GM12878 (cell line): ENCODE measurements at regions not wholly inside any gene's neighbourhood (a gene's known extent, or its start where the extent isn't known, plus 50 kb on each side); places are given as distances from the start of the nearest gene placed in this dataset.

Experiments used
- ATF2 ChIP-seq: IDR thresholded peaks from 2 replicates; pipeline ENCODE4 v1.6.1; 2012; ENCODE audit warnings: low read length, inconsistent platforms
- CEBPB ChIP-seq, 2 experiments: fragments of 150-350 bp in 1 of 2; IDR thresholded peaks; 2 replicates each; pipeline ENCODE4 v1.6.1; 2012 to 2014; ENCODE audit warnings: low read depth in 2 of 2, low read length in 2 of 2, borderline replicate concordance in 1 of 2, inconsistent platforms in 1 of 2
- CTCF ChIP-seq, 3 experiments: IDR thresholded peaks in 2 of 3; conservative IDR thresholded peaks in 1 of 3; 2 replicates each; pipeline ENCODE4 v1.5.1; 2011; ENCODE audit warnings: low read depth in 3 of 3, low read length in 3 of 3, mild to moderate bottlenecking in 3 of 3, control low read depth in 2 of 3, moderate library complexity in 2 of 3, inconsistent platforms in 1 of 3, mixed read lengths in 1 of 3; ENCODE audit not compliant: control insufficient read depth in 2 of 3, insufficient read depth in 1 of 3; ENCODE audit errors: extremely low read depth in 1 of 3
- GATAD2B ChIP-seq: fragments of 450-650 bp; conservative IDR thresholded peaks from 2 replicates; pipeline ENCODE4 v1.6.1; 2017; ENCODE audit warnings: low read depth, mild to moderate bottlenecking, moderate library complexity
- MAX ChIP-seq: IDR thresholded peaks from 2 replicates; pipeline ENCODE4 v1.6.1; 2012; ENCODE audit warnings: low read depth, low read length, improper control_type of control experiment
- NFYB ChIP-seq: IDR thresholded peaks from 2 replicates; pipeline ENCODE4 v1.6.1; 2011; ENCODE audit warnings: low read depth, mild to moderate bottlenecking, low read length, improper control_type of control experiment, moderate library complexity; ENCODE audit not compliant: insufficient read depth
- POLR2A ChIP-seq: IDR thresholded peaks from 2 replicates; pipeline ENCODE4 v1.6.1; 2011; ENCODE audit warnings: low read depth, mild to moderate bottlenecking, low read length
- TF ChIP-seq, protein P1 (sequence below): fragments of 450-650 bp; IDR thresholded peaks from 2 replicates; pipeline ENCODE4 v1.6.1; 2017; ENCODE audit warnings: antibody characterized with exemption, mild to moderate bottlenecking, moderate library complexity

GRCh38 chr22:20637750-20638506, 130.5 kb downstream of the MED15 start:
- TF ChIP-seq, protein P1, sequence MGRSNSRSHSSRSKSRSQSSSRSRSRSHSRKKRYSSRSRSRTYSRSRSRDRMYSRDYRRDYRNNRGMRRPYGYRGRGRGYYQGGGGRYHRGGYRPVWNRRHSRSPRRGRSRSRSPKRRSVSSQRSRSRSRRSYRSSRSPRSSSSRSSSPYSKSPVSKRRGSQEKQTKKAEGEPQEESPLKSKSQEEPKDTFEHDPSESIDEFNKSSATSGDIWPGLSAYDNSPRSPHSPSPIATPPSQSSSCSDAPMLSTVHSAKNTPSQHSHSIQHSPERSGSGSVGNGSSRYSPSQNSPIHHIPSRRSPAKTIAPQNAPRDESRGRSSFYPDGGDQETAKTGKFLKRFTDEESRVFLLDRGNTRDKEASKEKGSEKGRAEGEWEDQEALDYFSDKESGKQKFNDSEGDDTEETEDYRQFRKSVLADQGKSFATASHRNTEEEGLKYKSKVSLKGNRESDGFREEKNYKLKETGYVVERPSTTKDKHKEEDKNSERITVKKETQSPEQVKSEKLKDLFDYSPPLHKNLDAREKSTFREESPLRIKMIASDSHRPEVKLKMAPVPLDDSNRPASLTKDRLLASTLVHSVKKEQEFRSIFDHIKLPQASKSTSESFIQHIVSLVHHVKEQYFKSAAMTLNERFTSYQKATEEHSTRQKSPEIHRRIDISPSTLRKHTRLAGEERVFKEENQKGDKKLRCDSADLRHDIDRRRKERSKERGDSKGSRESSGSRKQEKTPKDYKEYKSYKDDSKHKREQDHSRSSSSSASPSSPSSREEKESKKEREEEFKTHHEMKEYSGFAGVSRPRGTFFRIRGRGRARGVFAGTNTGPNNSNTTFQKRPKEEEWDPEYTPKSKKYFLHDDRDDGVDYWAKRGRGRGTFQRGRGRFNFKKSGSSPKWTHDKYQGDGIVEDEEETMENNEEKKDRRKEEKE, result no peak
- TF ChIP-seq MAX, result no peak
- TF ChIP-seq POLR2A, result no peak
- no peak for TF ChIP-seq NFYB
- TF ChIP-seq GATAD2B, result no peak
- TF ChIP-seq CEBPB (IDR thresholded peaks at IDR 0.05; ENCODE audit: borderline replicate concordance in 1 of 2, low read depth in 2 of 2, low read length in 2 of 2), result no peak
- no peak for TF ChIP-seq ATF2
- TF ChIP-seq CTCF (IDR thresholded peaks at IDR 0.05 in 2 of 3, conservative IDR thresholded peaks at IDR 0.05 in 1 of 3; ENCODE audit: control insufficient read depth in 2 of 3, extremely low read depth in 1 of 3, insufficient read depth in 1 of 3, low read depth in 3 of 3, low read length in 3 of 3), result no peak
